NCI-H187 (cell line): ENCODE measurements at regions not wholly inside any gene's neighbourhood (a gene's known extent, or its start where the extent isn't known, plus 50 kb on each side); places are given as distances from the start of the nearest gene placed in this dataset.

Source experiments
- DNase-seq, 2 experiments: peaks; one replicate each; lab custom pipeline; 2025; lab: John Stamatoyannopoulos, UW

- no peak for DNase-seq
These were observed 974.0 kb upstream of the GHITM start for GRCh38 chr10:83165265-83165664.

- no peak for DNase-seq
These were observed 973.0 kb upstream of the GHITM start for GRCh38 chr10:83166344-83166743.

- DNase-seq, result no peak
These were observed 972.2 kb upstream of the GHITM start for GRCh38 chr10:83167081-83167480.

GRCh38 chr10:83176901-83177300 lies 962.4 kb upstream of the GHITM start:
- no peak for DNase-seq

GRCh38 chr10:83178526-83178925 lies 960.8 kb upstream of the GHITM start:
- DNase-seq, result no peak

GRCh38 chr10:83179371-83179770 lies 959.9 kb upstream of the GHITM start:
- no peak for DNase-seq

GRCh38 chr10:83182076-83182475 lies 957.2 kb upstream of the GHITM start:
- DNase-seq, result no peak

GRCh38 chr10:83184641-83185040 lies 954.7 kb upstream of the GHITM start:
- no peak for DNase-seq

- DNase-seq, result no peak
These were observed 948.7 kb upstream of the GHITM start for GRCh38 chr10:83190614-83191013.

GRCh38 chr10:83193026-83193425 lies 946.3 kb upstream of the GHITM start:
- no peak for DNase-seq

- DNase-seq, result no peak
These were observed 944.3 kb upstream of the GHITM start for GRCh38 chr10:83195021-83195420.

GRCh38 chr10:83199374-83199773 lies 939.9 kb upstream of the GHITM start:
- no peak for DNase-seq

GRCh38 chr10:83205861-83206260 lies 933.4 kb upstream of the GHITM start:
- DNase-seq, result no peak

- no peak for DNase-seq
These were observed 926.5 kb upstream of the GHITM start for GRCh38 chr10:83212632-83213334.

GRCh38 chr10:83214136-83214535 lies 925.2 kb upstream of the GHITM start:
- no peak for DNase-seq

GRCh38 chr10:83218205-83218604 lies 921.1 kb upstream of the GHITM start:
- DNase-seq, result no peak

- no peak for DNase-seq
These were observed 917.0 kb upstream of the GHITM start for GRCh38 chr10:83222300-83222699.

GRCh38 chr10:83222832-83223742 lies 916.2 kb upstream of the GHITM start:
- DNase-seq, result no peak

- DNase-seq, result no peak
These were observed 913.5 kb upstream of the GHITM start for GRCh38 chr10:83225781-83226180.

GRCh38 chr10:83229991-83230390 lies 909.3 kb upstream of the GHITM start:
- no peak for DNase-seq

GRCh38 chr10:83233691-83234090 lies 905.6 kb upstream of the GHITM start:
- no peak for DNase-seq

GRCh38 chr10:83248106-83248631 lies 891.1 kb upstream of the GHITM start:
- no peak for DNase-seq

- DNase-seq, result no peak
These were observed 888.9 kb upstream of the GHITM start for GRCh38 chr10:83250396-83250795.
